HG03175 (cell line): ENCODE measurements at regions not wholly inside any gene's neighbourhood (a gene's known extent, or its start where the extent isn't known, plus 50 kb on each side); places are given as distances from the start of the nearest gene placed in this dataset.
"Not testable (repeated sequence)": the region's sequence is repeated elsewhere in the genome, so short reads cannot be mapped to it uniquely, and the experiment has no call there.

Source experiments
- ATAC-seq: cut with Tn5 transposase; IDR thresholded peaks from one replicate; pipeline ENCODE4 v1.9.1; 2021; ENCODE audit warnings: mild to moderate bottlenecking, moderate library complexity; ENCODE audit not compliant: unreplicated experiment

GRCh38 chr18:71303743-71304142 is 1014.9 kb downstream of the SOCS6 start:
- ATAC-seq = not testable (repeated sequence)

GRCh38 chr18:71301596-71301995 is 1012.8 kb downstream of the SOCS6 start:
- no peak for ATAC-seq

GRCh38 chr18:71294201-71294600 is 1005.4 kb downstream of the SOCS6 start:
- not testable (repeated sequence) for ATAC-seq

- no peak for ATAC-seq
Measured at GRCh38 chr18:71293322-71293721, 1004.5 kb downstream of the SOCS6 start.

- ATAC-seq = no peak
Measured at GRCh38 chr18:71287268-71287667, 998.4 kb downstream of the SOCS6 start.

- ATAC-seq = no peak
Measured at GRCh38 chr18:71252351-71252865, 963.6 kb downstream of the SOCS6 start.

- ATAC-seq = no peak
Measured at GRCh38 chr18:71250191-71250590, 961.3 kb downstream of the SOCS6 start.

GRCh38 chr18:71249791-71250190 is 960.9 kb downstream of the SOCS6 start:
- no peak for ATAC-seq

- ATAC-seq = no peak
Measured at GRCh38 chr18:71242981-71243380, 954.1 kb downstream of the SOCS6 start.

- ATAC-seq = no peak
Measured at GRCh38 chr18:71238974-71239624, 950.3 kb downstream of the SOCS6 start.

GRCh38 chr18:71237641-71238040 is 948.8 kb downstream of the SOCS6 start:
- ATAC-seq = no peak

- no peak for ATAC-seq
Measured at GRCh38 chr18:71233177-71233576, 944.3 kb downstream of the SOCS6 start.

GRCh38 chr18:71223486-71223885 is 934.6 kb downstream of the SOCS6 start:
- ATAC-seq = no peak

GRCh38 chr18:71221405-71221804 is 932.6 kb downstream of the SOCS6 start:
- no peak for ATAC-seq

- not testable (repeated sequence) for ATAC-seq
Measured at GRCh38 chr18:71212739-71213138, 923.9 kb downstream of the SOCS6 start.

- ATAC-seq = no peak
Measured at GRCh38 chr18:71212222-71212621, 923.4 kb downstream of the SOCS6 start.

GRCh38 chr18:71209944-71210343 is 921.1 kb downstream of the SOCS6 start:
- ATAC-seq = no peak

GRCh38 chr18:71194438-71194837 is 905.6 kb downstream of the SOCS6 start:
- ATAC-seq = no peak

- no peak for ATAC-seq
Measured at GRCh38 chr18:71189581-71189980, 900.7 kb downstream of the SOCS6 start.

- no peak for ATAC-seq
Measured at GRCh38 chr18:71168557-71169145, 879.8 kb downstream of the SOCS6 start.

GRCh38 chr18:71136487-71136886 is 847.6 kb downstream of the SOCS6 start:
- ATAC-seq = no peak

GRCh38 chr18:71134122-71134521 is 845.3 kb downstream of the SOCS6 start:
- no peak for ATAC-seq

GRCh38 chr18:71131918-71132317 is 843.1 kb downstream of the SOCS6 start:
- ATAC-seq = no peak
